ENCODE measurements at regions not wholly inside any gene's neighbourhood (a gene's known extent, or its start where the extent isn't known, plus 50 kb on each side); places are given as distances from the start of the nearest gene placed in this dataset.

DNA sequence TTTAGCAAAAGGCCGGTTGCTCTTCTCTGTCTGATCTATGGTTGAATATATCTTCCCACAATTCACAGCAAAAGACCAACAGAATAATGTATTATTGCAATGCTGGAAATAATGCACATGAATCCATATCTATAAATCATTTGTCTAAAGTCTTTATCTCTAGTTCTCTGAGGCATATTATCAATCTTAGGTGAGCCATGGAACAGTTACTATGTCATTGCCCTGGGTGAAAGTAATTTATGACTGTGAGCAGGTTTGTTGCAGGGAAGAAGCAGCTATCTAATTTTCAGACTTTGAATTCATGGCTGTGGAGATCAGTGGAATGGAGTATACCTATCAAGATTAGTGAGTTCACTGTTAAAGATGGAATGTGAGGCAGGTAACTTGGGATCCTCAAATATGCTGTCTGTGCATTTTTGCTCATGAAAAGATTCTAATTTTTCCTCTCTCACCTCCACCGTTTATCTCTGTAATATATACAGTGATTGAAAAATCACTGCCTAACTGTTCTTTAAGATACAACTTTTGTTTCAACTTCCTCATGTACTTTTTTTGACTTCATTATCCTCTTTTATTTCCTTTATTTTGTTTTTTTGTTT is 256.8 kb upstream of the ARSJ start:
- Histone ChIP-seq H3K27ac (no peak overlapping the region), H3K36me3 (replicated peaks) (no peaks in the 10 kb centered on the region), H3K27me3 (replicated peaks) (no peaks in the 10 kb centered on the region), H3K4me3 (ENCODE audit: low read depth, low read length) (no peak overlapping the region)
- in situ Hi-C loops (cut with HindIII; ENCODE audit: low pct_ligation_motif_present, low sequenced_read_pairs), result no loop called here
- DNase-seq, result no peak
- TF ChIP-seq, protein P1, sequence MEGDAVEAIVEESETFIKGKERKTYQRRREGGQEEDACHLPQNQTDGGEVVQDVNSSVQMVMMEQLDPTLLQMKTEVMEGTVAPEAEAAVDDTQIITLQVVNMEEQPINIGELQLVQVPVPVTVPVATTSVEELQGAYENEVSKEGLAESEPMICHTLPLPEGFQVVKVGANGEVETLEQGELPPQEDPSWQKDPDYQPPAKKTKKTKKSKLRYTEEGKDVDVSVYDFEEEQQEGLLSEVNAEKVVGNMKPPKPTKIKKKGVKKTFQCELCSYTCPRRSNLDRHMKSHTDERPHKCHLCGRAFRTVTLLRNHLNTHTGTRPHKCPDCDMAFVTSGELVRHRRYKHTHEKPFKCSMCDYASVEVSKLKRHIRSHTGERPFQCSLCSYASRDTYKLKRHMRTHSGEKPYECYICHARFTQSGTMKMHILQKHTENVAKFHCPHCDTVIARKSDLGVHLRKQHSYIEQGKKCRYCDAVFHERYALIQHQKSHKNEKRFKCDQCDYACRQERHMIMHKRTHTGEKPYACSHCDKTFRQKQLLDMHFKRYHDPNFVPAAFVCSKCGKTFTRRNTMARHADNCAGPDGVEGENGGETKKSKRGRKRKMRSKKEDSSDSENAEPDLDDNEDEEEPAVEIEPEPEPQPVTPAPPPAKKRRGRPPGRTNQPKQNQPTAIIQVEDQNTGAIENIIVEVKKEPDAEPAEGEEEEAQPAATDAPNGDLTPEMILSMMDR (IDR thresholded peaks at IDR 0.05; ENCODE audit: low read depth, low read length, missing control alignments), result no peak

DNA sequence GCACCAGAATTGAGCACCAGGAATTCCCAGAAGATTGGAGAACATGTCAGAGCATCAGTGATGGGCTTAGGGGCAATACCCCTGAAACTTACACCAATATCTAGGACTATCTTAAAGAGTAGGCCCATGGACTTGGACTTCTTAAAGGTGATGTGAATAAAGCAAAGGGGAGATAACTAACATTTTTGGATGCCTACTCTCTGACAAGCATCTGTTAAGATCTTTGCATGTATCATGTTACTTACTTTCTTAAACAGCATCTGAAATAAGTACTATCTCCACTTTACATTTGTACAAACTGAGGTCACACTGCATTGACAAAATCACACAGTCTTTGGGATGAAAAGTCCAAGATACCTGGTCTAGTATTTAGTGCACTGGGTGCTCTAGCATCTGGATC is 258.6 kb upstream of the ARSJ start:
- H3K36me3 ChIP-seq (replicated peaks), result no peaks in the 10 kb centered on the region
- no peak for DNase-seq
- TF ChIP-seq, protein P1 (IDR thresholded peaks at IDR 0.05; ENCODE audit: low read depth, low read length, missing control alignments), result no peak
- in situ Hi-C loops (cut with HindIII; ENCODE audit: low pct_ligation_motif_present, low sequenced_read_pairs), result no loop called here
- H3K27me3 ChIP-seq (replicated peaks), result no peaks in the 10 kb centered on the region
- H3K27ac ChIP-seq, result no peak overlapping the region
- H3K4me3 ChIP-seq (ENCODE audit: low read depth, low read length), result no peak overlapping the region

DNA sequence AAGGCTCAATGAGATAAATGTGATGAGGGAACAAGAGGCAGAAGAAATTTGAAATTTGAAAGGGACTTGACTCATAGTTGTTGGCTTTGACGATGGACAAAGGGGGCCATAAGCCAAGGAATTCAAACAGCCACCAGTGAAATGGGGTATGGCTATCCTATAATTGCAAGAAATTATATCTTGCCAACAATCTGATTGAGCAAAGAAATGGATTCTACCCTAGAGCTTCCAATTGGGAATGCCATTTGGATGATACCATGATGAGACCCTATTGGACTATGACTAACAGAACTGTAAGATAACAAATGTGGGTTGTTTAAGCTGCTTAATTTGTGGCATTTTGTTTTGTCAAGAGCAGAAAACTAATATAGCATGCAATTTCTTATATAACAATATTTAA is 270.1 kb upstream of the ARSJ start:
- H3K27ac ChIP-seq, result no peak overlapping the region
- in situ Hi-C loops (cut with HindIII; ENCODE audit: low pct_ligation_motif_present, low sequenced_read_pairs), result no loop called here
- no peaks in the 10 kb centered on the region for H3K27me3 ChIP-seq (replicated peaks)
- no peak for DNase-seq
- no peak overlapping the region for H3K4me3 ChIP-seq (ENCODE audit: low read depth, low read length)
- TF ChIP-seq, protein P1 (IDR thresholded peaks at IDR 0.05; ENCODE audit: low read depth, low read length, missing control alignments), result no peak
- no peaks in the 10 kb centered on the region for H3K36me3 ChIP-seq (replicated peaks)

DNA sequence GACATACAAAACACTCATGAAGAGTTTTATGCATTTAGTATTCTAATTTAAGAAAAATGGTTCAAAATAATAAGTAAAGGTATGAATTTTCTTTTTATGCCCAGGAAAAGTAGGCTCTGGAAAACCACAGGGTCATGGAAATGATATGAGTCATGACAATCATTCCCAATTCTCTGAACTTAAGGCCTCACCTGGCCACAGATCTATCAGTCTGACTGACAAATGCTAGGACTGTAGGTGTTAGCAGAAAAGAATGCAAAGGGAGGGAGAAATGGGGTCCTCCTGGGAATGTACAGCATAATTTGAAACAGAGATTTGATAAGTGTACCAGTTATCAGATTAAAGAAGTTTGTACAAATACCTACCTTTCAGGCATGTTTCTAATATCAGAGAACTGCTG is 270.5 kb upstream of the ARSJ start:
- no peaks in the 10 kb centered on the region for H3K36me3 ChIP-seq (replicated peaks)
- TF ChIP-seq, protein P1 (IDR thresholded peaks at IDR 0.05; ENCODE audit: low read depth, low read length, missing control alignments), result no peak
- no peak overlapping the region for H3K27ac ChIP-seq
- H3K27me3 ChIP-seq (replicated peaks), result no peaks in the 10 kb centered on the region
- H3K4me3 ChIP-seq (ENCODE audit: low read depth, low read length), result no peak overlapping the region
- no peak for DNase-seq
- in situ Hi-C loops (cut with HindIII; ENCODE audit: low pct_ligation_motif_present, low sequenced_read_pairs), result no loop called here

DNA sequence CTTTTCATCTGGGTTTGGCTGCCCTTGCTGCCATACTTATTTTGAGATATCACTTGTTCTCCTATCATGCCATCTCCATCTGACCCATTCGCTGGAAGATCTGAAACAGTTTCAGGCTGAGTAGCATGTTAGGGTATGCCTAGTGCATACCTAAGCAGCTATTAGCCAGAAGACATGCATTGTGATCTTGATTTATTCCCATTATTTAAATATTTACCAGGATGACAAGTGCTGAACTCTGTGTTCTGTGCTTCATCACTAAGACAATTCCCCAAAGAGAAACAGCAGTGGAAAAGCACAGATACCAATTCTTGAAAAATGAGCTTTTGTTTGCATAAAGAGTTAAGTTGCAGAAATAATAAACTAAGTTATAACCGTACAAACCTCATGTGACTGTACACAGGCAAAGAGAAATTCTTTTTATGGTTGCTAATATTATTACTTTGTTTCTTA is 271.0 kb upstream of the ARSJ start:
- no peaks in the 10 kb centered on the region for H3K36me3 ChIP-seq (replicated peaks)
- H3K4me3 ChIP-seq (ENCODE audit: low read depth, low read length), result no peak overlapping the region
- DNase-seq, result no peak
- H3K27me3 ChIP-seq (replicated peaks), result no peaks in the 10 kb centered on the region
- in situ Hi-C loops (cut with HindIII; ENCODE audit: low pct_ligation_motif_present, low sequenced_read_pairs), result no loop called here
- H3K27ac ChIP-seq, result no peak overlapping the region
- TF ChIP-seq, protein P1 (IDR thresholded peaks at IDR 0.05; ENCODE audit: low read depth, low read length, missing control alignments), result no peak

DNA sequence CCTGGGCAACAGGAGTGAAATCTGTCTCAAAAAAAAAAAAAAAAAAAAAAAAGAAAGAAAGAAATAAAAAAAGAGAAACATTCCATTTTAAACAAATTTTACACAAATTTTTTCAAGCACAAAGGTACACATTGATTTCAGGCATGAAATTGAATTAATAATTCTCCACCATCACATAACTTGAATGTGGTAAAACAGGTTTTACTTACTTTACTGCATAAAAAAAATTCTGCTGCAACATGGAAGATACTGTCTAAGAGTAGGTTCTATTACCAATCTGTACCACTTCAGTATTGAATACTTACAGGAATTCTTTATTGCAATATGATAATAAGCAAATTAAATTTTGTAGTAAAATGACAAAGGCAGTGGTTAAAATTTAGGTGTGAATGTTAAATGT is 271.6 kb upstream of the ARSJ start:
- in situ Hi-C loops (cut with HindIII; ENCODE audit: low pct_ligation_motif_present, low sequenced_read_pairs), result no loop called here
- TF ChIP-seq, protein P1 (IDR thresholded peaks at IDR 0.05; ENCODE audit: low read depth, low read length, missing control alignments), result no peak
- Histone ChIP-seq H3K27ac (no peak overlapping the region), H3K36me3 (replicated peaks) (no peaks in the 10 kb centered on the region), H3K27me3 (replicated peaks) (no peaks in the 10 kb centered on the region), H3K4me3 (ENCODE audit: low read depth, low read length) (no peak overlapping the region)
- DNase-seq, result no peak
